ENCODE measurements at regions not wholly inside any gene's neighbourhood (a gene's known extent, or its start where the extent isn't known, plus 50 kb on each side); places are given as distances from the start of the nearest gene placed in this dataset.

DNA sequence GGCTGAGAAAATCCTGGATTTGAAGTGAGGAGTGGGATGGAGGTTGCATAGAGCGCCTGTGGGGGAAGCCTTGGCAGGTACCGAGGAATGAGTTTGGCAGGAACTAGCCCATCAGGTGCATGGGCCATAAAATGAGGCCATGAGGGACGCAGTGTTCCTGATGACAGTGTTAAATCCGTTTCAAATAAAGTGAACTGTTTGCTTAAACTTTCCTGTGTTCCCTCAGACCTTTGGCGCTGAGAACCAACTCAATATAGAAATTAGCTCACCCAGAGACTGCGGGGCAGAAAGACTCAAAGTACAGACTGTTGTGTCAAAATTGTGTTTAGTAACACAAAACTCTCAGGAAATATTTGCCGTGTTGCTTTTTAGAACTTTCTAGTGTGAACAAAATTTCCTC, 250.0 kb upstream of the NR3C2 start:
- no peak overlapping the region for H3K27ac ChIP-seq (ENCODE audit: low read depth, low read length)
- H3K79me1 ChIP-seq (ENCODE audit: low read depth, low read length) = no peaks in the 10 kb centered on the region
- no peak overlapping the region for H2AK5ac ChIP-seq (ENCODE audit: low read depth, low read length)
- H3K14ac ChIP-seq (ENCODE audit: insufficient read length) = no peak overlapping the region
- H4K91ac ChIP-seq (replicated peaks; ENCODE audit: insufficient read length, low read length) = no peak overlapping the region
- no peak overlapping the region for H3K4ac ChIP-seq (replicated peaks; ENCODE audit: insufficient read length, low read depth, low read length)
- H2BK15ac ChIP-seq (ENCODE audit: low read length) = no peak overlapping the region
- no peak overlapping the region for H3K4me2 ChIP-seq (ENCODE audit: insufficient read depth in 1 of 2, low read depth in 2 of 2, low read length in 2 of 2)
- H3K9ac ChIP-seq (replicated peaks in 1 of 4; ENCODE audit: extremely low read depth in 1 of 4, low read depth in 3 of 4, low read length in 3 of 4) = no peak overlapping the region
- no peak overlapping the region for H2AFZ ChIP-seq (ENCODE audit: low read length)
- H4K5ac ChIP-seq (ENCODE audit: insufficient read length, low read depth, low read length) = no peak overlapping the region
- no peak overlapping the region for H3K56ac ChIP-seq (replicated peaks; ENCODE audit: insufficient read length, low read depth, low read length)
- WGBS, 2 experiments (ENCODE audit: extremely low coverage in 1 of 2, insufficient coverage in 1 of 2, insufficient read length in 1 of 2, insufficient replicate concordance in 2 of 2, low coverage in 1 of 2, low lambda C conversion rate in 2 of 2, missing lambda C conversion rate in 1 of 2) = 92% methylated on average over 7 of the region's 7 CpGs; no CpG with 5 or more reads in 1 of the 2 experiments
- FAIRE-seq (no peak), DNase-seq (ENCODE audit: low read depth in 1 of 2, low spot score in 2 of 2) (no peak)
- no peak overlapping the region for H2BK5ac ChIP-seq (ENCODE audit: low read depth, low read length)
- no peaks in the 10 kb centered on the region for H4K20me1 ChIP-seq (replicated peaks in 1 of 2; ENCODE audit: control insufficient read depth in 1 of 2, insufficient read depth in 2 of 2, low read length in 2 of 2)
- H3K4me1 ChIP-seq (replicated peaks in 1 of 4; ENCODE audit: control insufficient read depth in 3 of 4, insufficient read depth in 4 of 4, low read length in 3 of 4) = no peaks in the 10 kb centered on the region
- no peak overlapping the region for H3K18ac ChIP-seq (ENCODE audit: extremely low read depth, low read length)
- H3K9me3 ChIP-seq (ENCODE audit: insufficient read depth in 2 of 2, low read depth in 1 of 2, low read length in 1 of 2) = no peaks in the 10 kb centered on the region
- no peak overlapping the region for H2BK120ac ChIP-seq (replicated peaks; ENCODE audit: low read depth, low read length)
- no peaks in the 10 kb centered on the region for H3K27me3 ChIP-seq (replicated peaks in 1 of 4; ENCODE audit: control insufficient read depth in 3 of 4, extremely low read depth in 1 of 4, insufficient read depth in 3 of 4, low read length in 3 of 4)
- H2BK20ac ChIP-seq (ENCODE audit: low read length) = no peak overlapping the region
- no peak overlapping the region for H3K23ac ChIP-seq (ENCODE audit: insufficient read length)
- TF ChIP-seq, protein P1, sequence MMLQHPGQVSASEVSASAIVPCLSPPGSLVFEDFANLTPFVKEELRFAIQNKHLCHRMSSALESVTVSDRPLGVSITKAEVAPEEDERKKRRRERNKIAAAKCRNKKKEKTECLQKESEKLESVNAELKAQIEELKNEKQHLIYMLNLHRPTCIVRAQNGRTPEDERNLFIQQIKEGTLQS (IDR thresholded peaks at IDR 0.05; ENCODE audit: insufficient read depth, low read depth, low read length) = no peak
- TF ChIP-seq CBX8 (IDR thresholded peaks at IDR 0.05; ENCODE audit: borderline replicate concordance, low read depth, low read length) (no peak), CBX5 (IDR thresholded peaks at IDR 0.05; ENCODE audit: low read depth, low read length) (no peak)
- no peaks in the 10 kb centered on the region for H3K79me2 ChIP-seq (ENCODE audit: control insufficient read depth in 1 of 2, insufficient read depth in 2 of 2, low read length in 2 of 2)
- no peaks in the 10 kb centered on the region for H3K23me2 ChIP-seq (ENCODE audit: low read depth, low read length)
- H2BK12ac ChIP-seq (ENCODE audit: low read depth, low read length) = no peak overlapping the region
- H3K36me3 ChIP-seq (ENCODE audit: control insufficient read depth in 2 of 4, insufficient read depth in 4 of 4, low read length in 3 of 4) = no peaks in the 10 kb centered on the region
- ChIA-PET CTCF (ENCODE audit: partially characterized antibody) (interaction anchor here (1.4 kb wide), 1 partner anchor 11 kb away, joined by 3 read pairs; no protein-coding TSS in a partner anchor), POLR2A (ENCODE audit: partially characterized antibody) (no interaction called here)
- no peak overlapping the region for H4K8ac ChIP-seq (ENCODE audit: extremely low read depth, insufficient read depth, low read length)
- H3K4me3 ChIP-seq (ENCODE audit: extremely low read depth in 1 of 4, insufficient read depth in 2 of 4, low read depth in 3 of 4, low read length in 4 of 4) = no peak overlapping the region

Data from H1 (cell line).